HEK293 (cell line): ENCODE measurements at regions not wholly inside any gene's neighbourhood (a gene's known extent, or its start where the extent isn't known, plus 50 kb on each side); places are given as distances from the start of the nearest gene placed in this dataset.
A peak's percentile ranks its signal among the peaks of the same experiment; 100 is the strongest.

Experiments
- CTCF ChIA-PET: fragments of 350-600 bp; formaldehyde crosslinking; extraction: SDS; loops from one replicate; lab custom pipeline; 2021; ENCODE audit warnings: antibody characterized with exemption; lab: Yijun Ruan, JAX
- POLR2A ChIA-PET: fragments of 300-600 bp; formaldehyde crosslinking; extraction: SDS; loops from one replicate; lab custom pipeline; 2020; ENCODE audit warnings: antibody characterized with exemption, inconsistent platforms; lab: Yijun Ruan, JAX
- H3K27ac ChIP-seq: fragments of 200-500 bp; sonication (Bioruptor generic); 2 replicates; pipeline ENCODE4 v1.5.1; 2014; ENCODE audit warnings: low read depth, low read length, control low read depth, inconsistent platforms; ENCODE audit errors: extremely low read depth
- H3K36me3 ChIP-seq, 2 experiments: fragments of 200-500 bp in 1 of 2; sonication (Bioruptor generic) in 1 of 2; 1 replicate in 1 of 2; 2 replicates in 1 of 2; pipeline ENCODE4 v1.5.1; 2014 to 2017; ENCODE audit warnings: inconsistent platforms in 2 of 2, low read length in 2 of 2; ENCODE audit not compliant: control insufficient read depth in 2 of 2, insufficient read depth in 1 of 2
- H3K4me1 ChIP-seq: fragments of 200-500 bp; sonication (Bioruptor generic); 2 replicates; pipeline ENCODE4 v1.5.1; 2014; ENCODE audit warnings: mild to moderate bottlenecking, low read length, inconsistent platforms; ENCODE audit not compliant: control insufficient read depth, insufficient read depth
- H3K4me3 ChIP-seq: 2 replicates; pipeline ENCODE4 v1.5.1; 2011; ENCODE audit warnings: low read depth, mild to moderate bottlenecking, control low read depth, low read length, moderate library complexity
- H3K9me3 ChIP-seq: fragments of 200-500 bp; sonication (Bioruptor generic); 2 replicates; pipeline ENCODE4 v1.5.1; 2014; ENCODE audit warnings: low read depth, low read length, inconsistent platforms; ENCODE audit not compliant: control insufficient read depth, insufficient read depth
- GLIS2 ChIP-seq: fragments of 450-650 bp; formaldehyde crosslinking; IDR thresholded peaks from 2 replicates; pipeline ENCODE4 v1.5.1; 2016; ENCODE audit warnings: missing biosample characterization, missing genetic modification characterization
- HOXC10 ChIP-seq: sonication (generic); formaldehyde crosslinking; IDR thresholded peaks from 2 replicates; pipeline ENCODE4 v1.8.1; 2023; ENCODE audit warnings: mild to moderate bottlenecking, missing genetic modification reagents
- OVOL3 ChIP-seq: fragments of 450-650 bp; formaldehyde crosslinking; IDR thresholded peaks from 2 replicates; pipeline ENCODE4 v1.5.1; 2016; ENCODE audit warnings: missing biosample characterization, missing genetic modification characterization
- PRDM1 ChIP-seq: fragments of 450-650 bp; formaldehyde crosslinking; IDR thresholded peaks from 2 replicates; pipeline ENCODE4; 2016; ENCODE audit warnings: missing biosample characterization, missing genetic modification characterization
- PRDM6 ChIP-seq: fragments of 450-650 bp; formaldehyde crosslinking; IDR thresholded peaks from 2 replicates; pipeline ENCODE4 v1.5.1; 2017; ENCODE audit warnings: missing biosample characterization, missing genetic modification characterization
- SCRT2 ChIP-seq: fragments of 450-650 bp; formaldehyde crosslinking; IDR thresholded peaks from 2 replicates; pipeline ENCODE4 v1.5.1; 2016; ENCODE audit warnings: missing biosample characterization, missing genetic modification characterization
- ZBTB7A ChIP-seq: fragments of 450-650 bp; formaldehyde crosslinking; IDR thresholded peaks from 2 replicates; pipeline ENCODE4 v1.5.1; 2016; ENCODE audit warnings: low read depth, missing biosample characterization, missing genetic modification characterization
- ZNF10 ChIP-seq: fragments of 450-650 bp; formaldehyde crosslinking; IDR thresholded peaks from 2 replicates; pipeline ENCODE4 v1.5.1; 2017; ENCODE audit warnings: missing biosample characterization, missing genetic modification characterization
- ZNF174 ChIP-seq: fragments of 450-650 bp; formaldehyde crosslinking; IDR thresholded peaks from 2 replicates; pipeline ENCODE4 v1.5.0; 2017; ENCODE audit warnings: missing biosample characterization, mild to moderate bottlenecking, missing genetic modification characterization
- ZNF175 ChIP-seq: fragments of 450-650 bp; formaldehyde crosslinking; IDR thresholded peaks from 2 replicates; pipeline ENCODE4 v1.5.1; 2016; ENCODE audit warnings: missing biosample characterization, missing genetic modification characterization
- ZNF239 ChIP-seq: fragments of 450-650 bp; formaldehyde crosslinking; IDR thresholded peaks from 2 replicates; pipeline ENCODE4 v1.5.1; 2016; ENCODE audit warnings: missing biosample characterization, missing genetic modification characterization
- ZNF24 ChIP-seq: fragments of 450-650 bp; formaldehyde crosslinking; IDR thresholded peaks from 2 replicates; pipeline ENCODE4 v1.5.1; 2016; ENCODE audit warnings: missing biosample characterization, missing genetic modification characterization
- ZNF324 ChIP-seq: fragments of 450-650 bp; formaldehyde crosslinking; IDR thresholded peaks from 2 replicates; pipeline ENCODE4 v1.5.1; 2016; ENCODE audit warnings: missing biosample characterization, missing genetic modification characterization
- ZNF433 ChIP-seq: fragments of 450-650 bp; formaldehyde crosslinking; IDR thresholded peaks from 2 replicates; pipeline ENCODE4 v1.5.1; 2016; ENCODE audit warnings: missing biosample characterization, missing genetic modification characterization, low read depth
- ZNF561 ChIP-seq: fragments of 450-650 bp; IDR thresholded peaks from 2 replicates; pipeline ENCODE4 v1.5.1; 2018; ENCODE audit warnings: missing biosample characterization, missing genetic modification characterization, borderline replicate concordance
- ZNF704 ChIP-seq: fragments of 450-650 bp; formaldehyde crosslinking; IDR thresholded peaks from 2 replicates; pipeline ENCODE4 v1.5.1; 2016; ENCODE audit warnings: missing biosample characterization, missing genetic modification characterization
- ZSCAN23 ChIP-seq: fragments of 450-650 bp; formaldehyde crosslinking; IDR thresholded peaks from 2 replicates; pipeline ENCODE4 v1.5.1; 2016; ENCODE audit warnings: missing biosample characterization, missing genetic modification characterization
- ZXDB ChIP-seq: fragments of 450-650 bp; formaldehyde crosslinking; IDR thresholded peaks from 2 replicates; pipeline ENCODE4 v1.5.1; 2016; ENCODE audit warnings: missing biosample characterization, missing genetic modification characterization

- no peak for TF ChIP-seq ZNF704
These were observed 253.4 kb downstream of the CYP26B1 start (continued) for GRCh38 chr2:71894261-71894660.

- CTCF ChIA-PET, result interaction anchor here (0.6 kb wide), 1 partner anchor 114 kb away, joined by 4 read pairs; no protein-coding TSS in a partner anchor
These were observed 254.0 kb downstream of the CYP26B1 start for GRCh38 chr2:71893646-71894045.

GRCh38 chr2:71892896-71893295 is 254.8 kb downstream of the CYP26B1 start:
- Histone ChIP-seq H3K9me3 (no peaks in the 10 kb centered on the region), H3K4me3 (no peak overlapping the region), H3K27ac (no peak overlapping the region), H3K36me3 (no peaks in the 10 kb centered on the region), H3K4me1 (no peaks in the 10 kb centered on the region)
- ChIA-PET POLR2A (no interaction called here), CTCF (interaction anchor here (1.0 kb wide), 1 partner anchor 8 kb away, joined by 3 read pairs; no protein-coding TSS in a partner anchor)
- TF ChIP-seq ZXDB (tag by site-specific recombination), result no peak
- TF ChIP-seq ZNF174, result no peak
- no peak for TF ChIP-seq ZSCAN23 (tag by site-specific recombination)
- no peak for TF ChIP-seq ZNF239 (tag by site-specific recombination)
- no peak for TF ChIP-seq ZNF175 (tag by site-specific recombination)
- TF ChIP-seq HOXC10 (CRISPR knock-in tag), result no peak

More at GRCh38 chr2:71893646-71894045, 254.0 kb downstream of the CYP26B1 start:
- Histone ChIP-seq H3K9me3 (no peaks in the 10 kb centered on the region), H3K27ac (no peak overlapping the region), H3K36me3 (no peaks in the 10 kb centered on the region), H3K4me1 (no peaks in the 10 kb centered on the region), H3K4me3 (no peak overlapping the region)
- POLR2A ChIA-PET, result no interaction called here
- TF ChIP-seq PRDM6 (tag by site-specific recombination), result no peak
- TF ChIP-seq ZNF10 (tag by site-specific recombination), result no peak
- no peak for TF ChIP-seq ZBTB7A (tag by site-specific recombination)
- no peak for TF ChIP-seq PRDM1 (tag by site-specific recombination)

GRCh38 chr2:71892423-71892730 is 255.3 kb downstream of the CYP26B1 start:
- TF ChIP-seq GLIS2 (no peak), ZNF24 (tag by site-specific recombination) (no peak), SCRT2 (0 out of 2 replicates have a peak, but pooled peaks have one; percentile 1), ZNF324 (tag by site-specific recombination) (no peak), OVOL3 (tag by site-specific recombination) (no peak), ZNF561 (tag by site-specific recombination) (no peak), ZNF433 (tag by site-specific recombination) (no peak)
- Histone ChIP-seq H3K4me1 (no peaks in the 10 kb centered on the region), H3K4me3 (no peak overlapping the region), H3K27ac (no peak overlapping the region), H3K9me3 (no peaks in the 10 kb centered on the region), H3K36me3 (no peaks in the 10 kb centered on the region)
- POLR2A ChIA-PET, result no interaction called here
- CTCF ChIA-PET, result interaction anchor here (1.0 kb wide), 1 partner anchor 8 kb away, joined by 3 read pairs; no protein-coding TSS in a partner anchor
